Gastrocnemius medialis (tissue), 4 donors: ENCODE measurements at regions not wholly inside any gene's neighbourhood (a gene's known extent, or its start where the extent isn't known, plus 50 kb on each side); places are given as distances from the start of the nearest gene placed in this dataset.

Experiments used
- ATAC-seq, 2 donors: fragments of 150-250 bp; one replicate each; pipeline ENCODE4 v1.9.1; 2016
- DNase-seq, 2 donors: peaks; one replicate each; pipeline ENCODE4 v3.0.0-alpha.2; 2019
- H3K27ac ChIP-seq, 4 donors: fragments of 200-600 bp; sonication (generic); 1 replicate in 1 of 4; 2 replicates in 3 of 4; pipeline ENCODE4 v1.5.1; 2016 to 2018; ENCODE audit warnings: mild to moderate bottlenecking in 2 of 4, moderate library complexity in 1 of 4
- H3K27me3 ChIP-seq, 3 donors: fragments of 200-600 bp; sonication (generic) in 2 of 3; 1 replicate in 1 of 3; 2 replicates in 2 of 3; pipeline versions ENCODE4 v1.5.1 to v1.6.0; 2016 to 2019; ENCODE audit warnings: mild to moderate bottlenecking in 1 of 3, moderate library complexity in 1 of 3
- H3K36me3 ChIP-seq, 2 donors: fragments of 200-600 bp; sonication (generic) in 1 of 2; one replicate each; pipeline ENCODE4 v1.5.1; 2017 to 2018
- H3K4me1 ChIP-seq, 2 donors: fragments of 200-600 bp; sonication (generic) in 1 of 2; one replicate each; pipeline ENCODE4 v1.5.1; 2016 to 2017; ENCODE audit warnings: mild to moderate bottlenecking in 2 of 2
- H3K4me3 ChIP-seq, 4 donors: fragments of 200-600 bp; sonication (generic) in 3 of 4; 1 replicate in 1 of 4; 2 replicates in 3 of 4; pipeline ENCODE4 v1.5.1; 2016 to 2019; ENCODE audit warnings: mild to moderate bottlenecking in 2 of 4
- H3K9me3 ChIP-seq, 3 donors: fragments of 200-600 bp; sonication (generic) in 2 of 3; 1 replicate in 1 of 3; 2 replicates in 2 of 3; pipeline ENCODE4 v1.5.1; 2016 to 2019
- CTCF ChIP-seq, 5 experiments: fragments of 450-650 bp in 3 of 5; fragments of 200-600 bp in 2 of 5; sonication (generic) in 2 of 5; IDR thresholded peaks in 4 of 5; conservative IDR thresholded peaks in 1 of 5; 1 replicate in 4 of 5; 2 replicates in 1 of 5; pipeline ENCODE4 v1.5.1; 2016 to 2019; ENCODE audit warnings: antibody characterized with exemption in 5 of 5, mild to moderate bottlenecking in 3 of 5, moderate library complexity in 3 of 5
- POLR2A ChIP-seq, 2 donors: fragments of 450-650 bp; IDR thresholded peaks; one replicate each; pipeline ENCODE4 v1.6.1; 2017; ENCODE audit warnings: antibody characterized with exemption in 2 of 2, mild to moderate bottlenecking in 2 of 2, moderate library complexity in 2 of 2
- in situ Hi-C, 4 donors: fragments of 200-750 bp; cut with MboI; loops; one replicate each; pipeline versions ENCODE4 v1.15.0 to v1.8.0; 2017; ENCODE audit warnings: low sequenced_read_pairs in 4 of 4
- intact Hi-C: fragments of 100-400 bp; cut with DNase I; formaldehyde crosslinking; loops from one replicate; pipeline ENCODE4 v1.15.1; 2023; ENCODE audit warnings: low total_unique reads

- TF ChIP-seq POLR2A (IDR thresholded peaks at IDR 0.05) (no peak), CTCF (IDR thresholded peaks at IDR 0.05 in 4 of 5, conservative IDR thresholded peaks at IDR 0.05 in 1 of 5) (no peak)
- no peak for DNase-seq
- in situ Hi-C loops: no loop called here
- H3K27ac ChIP-seq: no peak overlapping the region
- ATAC-seq: no peak
- no peaks in the 10 kb centered on the region for H3K4me1 ChIP-seq
- intact Hi-C loops: no loop called here
- H3K4me3 ChIP-seq: no peak overlapping the region
- H3K9me3 ChIP-seq: no peaks in the 10 kb centered on the region
- no peaks in the 10 kb centered on the region for H3K27me3 ChIP-seq
- no peaks in the 10 kb centered on the region for H3K36me3 ChIP-seq
Observed at GRCh38 chr6:115665310-115665709, 395.4 kb downstream of the FRK start.

GRCh38 chr6:115663681-115664080, 397.0 kb downstream of the FRK start:
- H3K4me3 ChIP-seq: no peak overlapping the region
- DNase-seq: no peak

GRCh38 chr6:115643762-115644161, 416.9 kb downstream of the FRK start:
- intact Hi-C loops: no loop called here
- H3K36me3 ChIP-seq: no peaks in the 10 kb centered on the region
- H3K27me3 ChIP-seq: no peaks in the 10 kb centered on the region
- TF ChIP-seq POLR2A (IDR thresholded peaks at IDR 0.05) (no peak), CTCF (IDR thresholded peaks at IDR 0.05 in 4 of 5, conservative IDR thresholded peaks at IDR 0.05 in 1 of 5) (no peak)
- H3K27ac ChIP-seq: no peak overlapping the region
- ATAC-seq (no peak), DNase-seq (no peak)
- H3K4me3 ChIP-seq: no peak overlapping the region
- in situ Hi-C loops: no loop called here
- H3K4me1 ChIP-seq: no peaks in the 10 kb centered on the region
- H3K9me3 ChIP-seq: no peaks in the 10 kb centered on the region

More at GRCh38 chr6:115663681-115664080, 397.0 kb downstream of the FRK start:
- TF ChIP-seq CTCF (IDR thresholded peaks at IDR 0.05 in 4 of 5, conservative IDR thresholded peaks at IDR 0.05 in 1 of 5): no peak
- no peaks in the 10 kb centered on the region for H3K9me3 ChIP-seq
- H3K36me3 ChIP-seq: no peaks in the 10 kb centered on the region
- H3K4me1 ChIP-seq: no peaks in the 10 kb centered on the region
- intact Hi-C loops: no loop called here
- H3K27ac ChIP-seq: no peak overlapping the region
- ATAC-seq: no peak
- no peaks in the 10 kb centered on the region for H3K27me3 ChIP-seq
- in situ Hi-C loops: no loop called here

- ATAC-seq: no peak
- in situ Hi-C loops (no loop called here), intact Hi-C loops (no loop called here)
Observed at GRCh38 chr6:115634887-115635286, 425.8 kb downstream of the FRK start.

More at GRCh38 chr6:115634887-115635286, 425.8 kb downstream of the FRK start:
- no peak for TF ChIP-seq CTCF (IDR thresholded peaks at IDR 0.05 in 4 of 5, conservative IDR thresholded peaks at IDR 0.05 in 1 of 5)
- TF ChIP-seq POLR2A (IDR thresholded peaks at IDR 0.05): no peak
- H3K4me1 ChIP-seq: no peaks in the 10 kb centered on the region
- H3K4me3 ChIP-seq: no peak overlapping the region
- no peak overlapping the region for H3K27ac ChIP-seq
- no peaks in the 10 kb centered on the region for H3K9me3 ChIP-seq
- H3K27me3 ChIP-seq: no peaks in the 10 kb centered on the region
- no peaks in the 10 kb centered on the region for H3K36me3 ChIP-seq
- no peak for DNase-seq
